ENCODE measurements at regions not wholly inside any gene's neighbourhood (a gene's known extent, or its start where the extent isn't known, plus 50 kb on each side); places are given as distances from the start of the nearest gene placed in this dataset.

GRCh38 chr2:2660789-2661355, 329.8 kb upstream of the MYT1L start:
- TF ChIP-seq YY1 (IDR thresholded peaks at IDR 0.05; ENCODE audit: insufficient read depth, insufficient read length), result no peak
- no peak for TF ChIP-seq SUZ12 (IDR thresholded peaks at IDR 0.05; ENCODE audit: extremely low read depth, insufficient read depth, insufficient read length)
- TF ChIP-seq ZNF274 (IDR thresholded peaks at IDR 0.05; ENCODE audit: low read depth, low read length), result no peak

Measured in NT2/D1 (cell line).